DMS153 treated with DMSO at 0.1 percent for 48 hours (cell line): ENCODE measurements at regions not wholly inside any gene's neighbourhood (a gene's known extent, or its start where the extent isn't known, plus 50 kb on each side); places are given as distances from the start of the nearest gene placed in this dataset.

ENCODE experiments used
- DNase-seq: peaks from one replicate; lab custom pipeline; 2025; ENCODE audit not compliant: unreplicated experiment; lab: John Stamatoyannopoulos, UW

DNA sequence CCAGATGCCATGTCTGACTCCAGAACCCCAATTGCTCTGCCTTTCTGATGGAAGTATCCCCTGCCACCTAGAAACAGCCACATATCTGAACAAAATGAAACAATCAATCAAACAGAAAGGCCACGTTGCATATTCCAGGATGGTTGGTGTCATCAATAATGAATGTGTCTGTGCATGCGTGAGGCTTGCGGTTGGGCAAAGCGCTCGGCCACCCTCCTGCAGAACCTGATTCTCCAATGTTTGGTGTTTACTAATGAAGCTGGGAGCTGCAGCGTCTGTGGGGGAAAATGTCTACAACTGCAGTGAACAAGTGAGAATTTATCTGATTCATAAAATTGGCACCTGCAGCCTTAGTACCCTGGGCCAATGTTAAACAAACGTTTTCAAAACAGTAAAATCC, 121.2 kb upstream of the ADARB2 start:
- DNase-seq: peak; percentile 13

GRCh38 chr10:1858048-1858447, 120.7 kb upstream of the ADARB2 start:
- DNase-seq: peak; percentile 34

- no peak for DNase-seq
These were observed 118.6 kb upstream of the ADARB2 start for GRCh38 chr10:1855911-1856310.

GRCh38 chr10:1854271-1854670, 116.9 kb upstream of the ADARB2 start:
- no peak for DNase-seq

DNA sequence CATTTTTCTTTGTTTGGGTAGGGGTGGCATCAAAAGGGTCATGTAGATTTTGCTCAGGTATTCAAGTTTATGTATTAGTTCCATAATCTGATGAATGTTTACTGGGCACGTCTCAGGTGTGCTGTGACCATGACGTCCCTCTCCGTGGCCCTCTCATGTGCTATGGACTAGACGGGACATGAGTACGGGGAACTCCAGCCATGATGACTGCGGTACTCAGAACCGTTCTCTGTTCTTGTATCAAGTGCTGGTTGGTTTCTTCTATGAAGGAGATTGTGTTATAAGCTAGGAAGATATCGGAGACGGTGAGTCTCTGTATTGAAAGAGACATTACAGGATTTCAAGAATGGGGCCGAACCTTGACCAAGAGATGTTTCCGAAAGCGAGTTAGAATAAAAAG, 116.5 kb upstream of the ADARB2 start:
- no peak for DNase-seq

DNA sequence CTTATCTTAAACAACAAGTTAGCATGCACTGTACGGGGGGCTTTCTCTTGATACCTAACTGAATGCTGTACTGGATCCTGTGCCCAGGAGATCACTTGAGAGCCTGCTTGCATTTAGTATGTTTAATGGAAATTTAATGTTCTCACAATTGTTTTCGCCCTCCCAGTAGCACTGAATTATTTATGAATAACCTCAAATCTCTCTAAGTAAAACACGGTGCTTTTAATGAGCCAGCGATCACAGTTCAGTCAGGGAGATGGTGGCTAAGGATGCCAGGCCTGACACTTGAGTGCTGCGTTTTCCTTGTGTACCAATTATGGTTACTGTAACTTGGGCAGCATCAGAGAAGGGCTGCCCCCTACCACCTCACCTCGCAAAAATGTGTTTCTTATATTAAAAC, 115.5 kb upstream of the ADARB2 start:
- DNase-seq: no peak

GRCh38 chr10:1851762-1852161, 114.4 kb upstream of the ADARB2 start:
- DNase-seq: no peak

DNA sequence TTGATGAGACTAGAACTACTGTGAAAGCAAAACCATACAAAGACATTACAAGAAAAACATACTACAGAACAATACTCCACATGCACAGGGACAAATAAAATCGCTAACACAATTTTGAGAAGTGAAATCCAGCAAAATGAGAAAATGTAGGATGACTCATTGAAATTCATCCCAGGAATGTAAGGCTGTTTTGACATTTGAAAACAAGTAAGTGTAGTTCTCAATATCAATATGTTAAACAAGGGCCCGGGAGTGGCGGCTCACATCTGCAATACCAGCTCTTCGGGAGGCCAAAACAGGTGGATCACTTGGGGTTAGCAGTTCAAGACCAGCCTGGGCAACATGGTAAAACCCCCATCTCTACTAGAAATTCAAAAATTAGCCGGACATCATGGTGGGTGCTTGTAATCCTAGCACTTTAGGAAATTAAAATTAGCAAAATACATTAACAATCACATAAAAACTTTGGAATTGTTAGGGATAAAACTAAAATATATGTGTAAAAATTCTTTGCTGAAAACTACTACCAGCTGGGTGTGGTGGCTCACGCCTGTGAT, 113.7 kb upstream of the ADARB2 start:
- DNase-seq: no peak

- DNase-seq: no peak
These were observed 110.0 kb upstream of the ADARB2 start for GRCh38 chr10:1847361-1847760.

- no peak for DNase-seq
These were observed 108.7 kb upstream of the ADARB2 start for GRCh38 chr10:1846032-1846431.

DNA sequence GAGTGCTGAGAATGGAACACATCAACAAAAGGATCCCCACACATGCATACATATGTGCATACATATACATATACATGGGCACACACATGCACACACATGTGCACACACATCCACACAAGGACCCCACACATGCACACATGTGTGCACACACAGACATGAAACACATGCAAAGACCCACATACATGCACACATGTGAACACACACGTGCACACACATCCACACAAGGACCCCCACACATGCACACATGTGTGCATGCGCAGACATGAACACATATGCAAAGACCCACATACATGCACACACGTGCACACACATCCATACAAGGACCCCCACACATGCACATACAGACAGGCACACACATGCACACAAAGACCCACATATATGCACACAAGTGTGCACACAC, 104.4 kb upstream of the ADARB2 start:
- no peak for DNase-seq

- DNase-seq: no peak
These were observed 92.4 kb upstream of the ADARB2 start for GRCh38 chr10:1829712-1830111.

DNA sequence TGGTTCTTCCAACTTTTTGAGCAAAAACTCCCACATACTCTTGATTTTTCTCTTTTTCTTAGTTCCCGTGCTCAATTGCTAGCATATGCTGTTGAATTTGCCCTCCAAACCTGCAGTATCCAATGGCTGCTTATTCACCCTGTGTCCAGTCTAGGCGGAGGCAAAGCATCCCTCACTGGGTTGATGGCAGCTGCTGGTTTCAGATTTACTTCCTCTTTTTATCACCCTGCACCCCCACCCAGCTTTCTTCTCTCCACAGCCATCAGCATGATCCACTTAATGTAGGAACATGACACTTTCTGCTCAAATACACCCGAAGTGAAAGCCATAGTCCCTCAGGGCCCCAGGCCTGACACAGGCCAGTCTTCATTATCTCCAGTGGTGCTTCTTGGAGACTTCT, 87.6 kb upstream of the ADARB2 start:
- DNase-seq: no peak

DNA sequence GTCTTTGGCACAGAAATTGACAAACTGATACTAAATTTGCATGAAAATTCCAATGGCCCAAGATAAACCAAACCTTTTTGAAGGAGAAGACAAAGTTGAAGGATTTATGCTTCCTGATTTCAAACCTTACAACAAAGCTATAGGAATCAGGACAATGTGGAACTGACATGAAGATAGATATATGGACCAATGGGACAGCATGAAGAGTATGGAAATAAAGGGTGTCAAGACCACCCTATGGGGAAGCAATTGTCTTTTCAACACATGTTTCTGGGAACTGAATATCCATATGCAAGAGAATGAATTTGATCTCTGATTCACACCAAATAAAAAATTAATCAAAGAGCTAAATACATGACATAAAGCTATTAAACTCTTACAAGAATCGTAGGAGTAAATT, 77.2 kb upstream of the ADARB2 start:
- no peak for DNase-seq

DNA sequence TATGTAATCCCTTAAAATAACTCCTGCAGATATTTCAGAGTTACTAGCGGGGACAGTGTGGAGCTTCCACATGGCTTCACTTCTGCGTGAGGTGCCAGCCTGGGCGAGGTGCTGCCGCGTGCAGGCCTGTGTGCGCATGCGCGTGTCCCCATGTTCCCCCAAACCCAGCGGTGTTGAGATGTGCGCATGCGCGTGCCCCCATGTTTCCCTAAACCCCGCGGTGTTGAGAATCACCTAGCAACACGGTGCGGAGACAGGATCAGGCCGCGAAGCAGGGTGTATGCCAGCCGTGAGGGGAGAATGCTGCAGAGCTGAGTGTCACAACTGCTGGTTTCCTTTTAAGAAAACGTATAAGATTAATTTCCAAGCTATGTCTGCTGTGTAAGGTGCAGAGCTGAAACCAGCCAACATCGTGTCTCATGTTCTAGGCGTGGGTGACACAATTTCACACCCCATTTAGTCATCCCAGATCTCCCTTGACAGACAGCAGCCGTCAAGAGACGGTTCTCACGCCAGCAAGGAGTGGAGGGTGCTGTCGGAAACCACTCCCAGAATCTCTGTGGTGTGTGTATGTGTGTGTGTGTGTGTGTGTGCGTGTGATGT, 71.9 kb upstream of the ADARB2 start:
- DNase-seq: no peak

- DNase-seq: no peak
These were observed 70.6 kb upstream of the ADARB2 start for GRCh38 chr10:1807924-1808323.

DNA sequence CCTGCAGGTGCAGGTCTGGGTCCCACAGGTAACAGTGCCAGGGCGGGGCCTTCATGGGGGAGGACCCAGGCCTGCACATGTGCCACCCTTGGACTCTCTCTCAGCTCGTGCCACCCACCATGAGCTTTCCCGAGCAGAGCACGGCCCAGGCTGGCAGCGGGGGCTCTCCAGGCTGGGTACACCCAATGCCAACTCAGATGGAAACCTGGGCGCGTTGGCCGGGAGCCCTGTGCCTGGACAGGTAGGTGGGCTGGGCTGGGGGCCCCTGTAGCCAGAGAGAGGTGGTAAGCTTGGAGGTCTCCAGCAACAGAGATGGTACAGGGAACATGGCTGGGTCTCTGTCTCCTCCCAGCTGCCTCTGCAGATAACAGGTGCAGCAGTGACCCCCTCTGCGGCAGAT, 69.9 kb upstream of the ADARB2 start:
- DNase-seq: no peak

DNA sequence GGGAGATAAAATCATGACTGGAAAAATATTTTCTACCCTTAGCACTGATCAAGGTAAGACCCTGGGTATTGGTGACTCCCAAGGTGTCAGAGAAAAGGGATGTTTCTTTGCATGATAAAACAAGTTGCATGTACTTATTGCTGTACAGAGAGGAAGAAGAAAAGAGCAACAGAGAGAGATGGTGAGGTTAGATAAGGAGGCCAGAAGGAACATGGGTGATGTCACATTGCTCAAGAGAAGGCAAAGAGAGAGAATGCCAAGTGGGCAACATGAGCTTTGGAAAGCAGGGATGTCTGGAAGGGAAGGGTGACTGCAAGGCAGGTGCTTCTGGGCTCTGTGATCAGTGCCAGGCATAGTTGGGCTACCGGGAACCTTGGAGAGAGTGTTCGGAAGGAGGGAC, 65.1 kb upstream of the ADARB2 start:
- DNase-seq: no peak

DNA sequence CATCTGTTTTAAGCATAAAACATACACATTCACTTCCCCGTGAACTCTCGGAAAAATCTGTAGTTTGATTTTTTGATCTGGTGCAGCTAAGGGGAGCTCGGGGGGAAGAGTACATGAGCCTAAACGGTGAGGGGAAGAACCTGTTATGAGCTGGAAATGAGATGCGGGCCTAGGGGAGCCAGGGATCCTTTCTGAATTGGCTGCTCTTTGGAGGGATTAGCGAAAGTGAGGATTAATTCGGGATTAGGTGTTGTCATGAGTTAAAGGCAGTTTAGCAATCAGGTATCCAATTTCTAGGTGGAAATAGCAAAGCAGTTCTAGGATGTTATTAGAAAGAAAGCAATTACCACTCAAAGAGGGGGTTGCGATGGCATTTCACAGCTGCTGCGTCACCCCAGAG, 51.1 kb upstream of the ADARB2 start:
- no peak for DNase-seq
